ENCODE measurements at regions not wholly inside any gene's neighbourhood (a gene's known extent, or its start where the extent isn't known, plus 50 kb on each side); places are given as distances from the start of the nearest gene placed in this dataset.

- TF ChIP-seq, protein P1, sequence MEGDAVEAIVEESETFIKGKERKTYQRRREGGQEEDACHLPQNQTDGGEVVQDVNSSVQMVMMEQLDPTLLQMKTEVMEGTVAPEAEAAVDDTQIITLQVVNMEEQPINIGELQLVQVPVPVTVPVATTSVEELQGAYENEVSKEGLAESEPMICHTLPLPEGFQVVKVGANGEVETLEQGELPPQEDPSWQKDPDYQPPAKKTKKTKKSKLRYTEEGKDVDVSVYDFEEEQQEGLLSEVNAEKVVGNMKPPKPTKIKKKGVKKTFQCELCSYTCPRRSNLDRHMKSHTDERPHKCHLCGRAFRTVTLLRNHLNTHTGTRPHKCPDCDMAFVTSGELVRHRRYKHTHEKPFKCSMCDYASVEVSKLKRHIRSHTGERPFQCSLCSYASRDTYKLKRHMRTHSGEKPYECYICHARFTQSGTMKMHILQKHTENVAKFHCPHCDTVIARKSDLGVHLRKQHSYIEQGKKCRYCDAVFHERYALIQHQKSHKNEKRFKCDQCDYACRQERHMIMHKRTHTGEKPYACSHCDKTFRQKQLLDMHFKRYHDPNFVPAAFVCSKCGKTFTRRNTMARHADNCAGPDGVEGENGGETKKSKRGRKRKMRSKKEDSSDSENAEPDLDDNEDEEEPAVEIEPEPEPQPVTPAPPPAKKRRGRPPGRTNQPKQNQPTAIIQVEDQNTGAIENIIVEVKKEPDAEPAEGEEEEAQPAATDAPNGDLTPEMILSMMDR (IDR thresholded peaks at IDR 0.05): no peak
- no peak for TF ChIP-seq ZFX (IDR thresholded peaks at IDR 0.05; ENCODE audit: borderline replicate concordance)
Measured at GRCh38 chr10:71078454-71079145, 133.8 kb upstream of the UNC5B start.
